RKO (cell line): ENCODE measurements at regions not wholly inside any gene's neighbourhood (a gene's known extent, or its start where the extent isn't known, plus 50 kb on each side); places are given as distances from the start of the nearest gene placed in this dataset.
"Not testable (repeated sequence)": the region's sequence is repeated elsewhere in the genome, so short reads cannot be mapped to it uniquely, and the experiment has no call there.

Experiments
- DNase-seq: peaks from one replicate; pipeline ENCODE4 v3.0.0-alpha.2; 2016; ENCODE audit warnings: low spot score

DNA sequence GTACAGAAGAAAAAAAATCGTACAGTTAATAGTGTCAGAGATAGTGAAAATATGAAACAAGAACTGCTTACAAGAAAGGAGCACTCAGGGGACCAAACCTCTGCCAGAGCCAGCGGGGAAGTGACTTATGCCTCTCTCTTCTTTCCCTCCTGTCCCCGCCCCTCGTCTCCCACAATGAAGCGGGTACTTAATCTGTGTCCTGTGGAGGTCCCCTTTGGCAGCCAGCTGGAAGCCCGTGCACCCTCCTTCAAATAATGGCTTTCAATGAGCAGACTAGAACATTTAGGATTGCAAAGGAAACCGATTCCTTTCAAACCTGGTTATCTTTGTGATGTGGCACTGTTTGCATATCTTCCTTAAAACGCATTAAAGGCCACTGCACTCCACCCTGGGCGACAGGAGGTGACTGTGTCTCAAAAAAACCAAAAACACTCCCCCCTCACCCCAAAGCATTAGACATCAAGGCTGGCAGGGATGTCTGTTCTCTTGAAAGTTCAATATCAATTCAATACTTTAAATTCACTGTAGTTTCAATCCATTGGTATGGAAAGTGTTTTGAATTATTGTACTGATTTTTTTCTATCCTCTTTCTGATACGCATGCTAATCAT, 51.7 kb downstream of the PPIAL4C start:
- not testable (repeated sequence) for DNase-seq

DNA sequence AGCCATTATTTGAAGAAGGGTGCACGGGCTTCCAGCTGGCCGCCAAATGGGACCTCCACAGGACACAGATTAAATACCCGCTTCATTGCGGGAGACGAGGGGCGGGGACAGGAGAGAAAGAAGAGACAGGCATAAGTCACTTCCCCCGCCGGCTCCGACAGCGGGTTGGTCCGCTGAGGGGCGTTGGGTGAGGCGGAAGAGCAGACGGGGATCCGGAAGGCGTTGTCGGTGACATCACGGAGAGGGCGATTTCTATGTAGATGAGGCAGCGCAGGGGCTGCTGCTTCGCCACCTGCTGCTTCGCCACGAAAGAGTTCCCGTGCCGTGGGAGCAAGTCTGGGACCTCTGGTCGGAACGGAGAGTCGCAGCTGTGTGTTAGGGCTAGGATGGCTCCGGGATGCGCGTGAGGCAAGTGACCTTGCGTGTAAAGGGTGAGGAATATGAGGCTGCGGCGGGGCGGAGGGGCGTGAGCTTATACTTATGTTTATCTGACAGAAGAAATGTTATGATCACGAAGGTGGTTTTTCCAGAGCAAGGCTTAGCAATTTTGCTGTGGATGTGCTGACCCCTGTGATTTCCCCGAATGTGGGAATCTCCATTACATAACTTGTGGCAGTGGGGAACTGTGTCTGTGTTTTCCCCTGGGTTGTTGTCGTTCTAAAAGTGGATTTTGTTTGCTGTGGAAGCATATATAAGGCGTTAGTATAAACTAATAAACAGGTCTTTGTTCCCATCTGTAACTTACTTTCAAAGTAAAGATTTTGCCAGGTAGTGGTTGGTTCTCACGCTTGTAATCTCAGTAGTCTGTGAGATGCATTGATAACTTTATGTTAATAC, 52.9 kb downstream of the PPIAL4C start:
- DNase-seq: peak; percentile 94

DNA sequence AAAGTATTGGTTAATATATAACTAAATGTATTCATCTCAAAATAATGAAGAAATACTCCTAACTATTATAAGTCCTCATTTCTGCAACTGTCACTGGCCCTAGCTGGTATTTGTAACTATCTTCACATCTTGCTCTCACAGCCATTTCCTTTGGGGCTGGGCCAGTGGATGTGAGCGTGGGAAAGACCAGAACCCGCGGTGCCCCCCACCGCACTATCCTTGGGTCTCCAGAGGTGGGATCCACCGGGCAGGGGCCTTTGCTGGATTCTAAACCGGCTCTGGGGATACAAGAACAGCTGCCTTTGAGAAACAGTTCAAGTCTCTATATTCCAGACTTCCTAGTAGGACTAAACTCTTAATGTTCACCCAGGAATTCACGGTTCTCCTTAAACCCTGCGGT, 54.8 kb downstream of the PPIAL4C start:
- not testable (repeated sequence) for DNase-seq

DNA sequence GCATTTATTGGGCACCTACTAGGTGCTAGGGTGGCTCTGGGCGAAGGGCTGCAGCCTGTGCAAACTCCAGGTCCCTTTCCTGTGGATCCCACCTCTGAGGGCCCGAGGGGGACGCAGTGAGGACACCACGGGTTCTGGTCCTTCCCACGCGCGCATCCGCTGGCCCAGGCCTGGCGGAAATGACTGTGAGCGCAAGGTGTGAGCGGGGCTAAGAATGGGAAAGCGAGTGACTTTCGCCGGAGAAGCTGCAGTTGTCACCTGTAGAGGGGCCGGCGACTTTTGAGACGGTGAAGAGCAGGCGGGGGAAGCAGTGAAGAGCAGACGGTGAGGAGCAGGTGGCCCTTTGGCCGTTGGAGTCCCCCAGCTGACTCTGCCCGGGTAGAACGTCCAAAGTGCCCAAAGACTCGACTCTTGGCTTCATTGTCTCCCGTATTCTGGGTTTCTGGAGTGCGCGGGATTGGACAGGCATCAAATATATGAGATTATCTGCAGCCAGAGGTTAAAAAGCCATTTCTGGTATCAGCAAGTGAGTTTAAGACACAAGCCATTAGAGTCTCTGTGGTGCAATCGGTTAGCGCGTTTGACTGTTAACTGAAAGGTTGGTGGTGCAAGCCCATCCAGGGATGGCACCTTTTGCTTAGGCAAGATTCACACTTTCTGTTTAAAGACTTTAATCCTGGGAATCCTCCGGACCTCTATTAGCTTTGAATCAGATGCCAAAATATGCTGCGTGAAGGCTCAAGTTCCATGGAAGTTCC, 55.4 kb downstream of the PPIAL4C start:
- not testable (repeated sequence) for DNase-seq

DNA sequence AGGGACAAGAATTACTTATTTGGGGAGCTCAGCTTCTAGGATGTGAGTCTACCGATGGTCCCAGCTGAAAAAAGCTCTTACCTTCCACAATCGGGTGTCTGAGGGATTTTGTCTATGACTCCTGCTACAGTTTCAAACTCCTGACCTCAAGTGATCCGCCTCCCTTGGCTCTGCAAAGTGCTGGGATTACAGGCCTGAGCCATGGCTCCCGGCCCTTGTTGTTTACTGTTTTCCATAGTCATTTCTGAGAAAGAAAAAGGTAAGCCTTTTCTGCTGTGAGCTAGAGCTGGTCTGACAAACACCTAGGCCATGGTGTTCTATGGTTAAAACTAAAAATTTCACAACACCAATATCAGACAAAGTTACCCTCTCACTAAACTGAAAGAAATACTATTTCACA, 57.5 kb downstream of the PPIAL4C start:
- not testable (repeated sequence) for DNase-seq

DNA sequence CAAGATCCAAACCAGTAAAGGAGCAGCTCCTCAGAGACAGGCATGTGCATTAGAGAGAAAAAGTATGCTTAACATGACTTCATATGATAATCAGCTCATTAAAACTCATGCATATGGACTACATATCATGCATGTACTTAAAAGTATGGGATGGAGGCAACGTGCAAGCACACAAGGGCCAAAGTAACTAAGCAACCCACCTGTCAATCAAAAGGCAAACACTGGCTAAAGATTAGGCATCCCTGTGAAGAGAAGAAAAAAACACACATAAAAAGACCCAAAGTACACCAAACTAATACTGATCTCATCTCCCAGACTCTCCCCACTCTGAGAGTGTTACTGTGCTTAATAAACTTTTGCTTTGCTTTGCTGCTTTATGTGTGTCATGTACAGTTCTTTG, 61.2 kb downstream of the PPIAL4C start:
- not testable (repeated sequence) for DNase-seq

DNA sequence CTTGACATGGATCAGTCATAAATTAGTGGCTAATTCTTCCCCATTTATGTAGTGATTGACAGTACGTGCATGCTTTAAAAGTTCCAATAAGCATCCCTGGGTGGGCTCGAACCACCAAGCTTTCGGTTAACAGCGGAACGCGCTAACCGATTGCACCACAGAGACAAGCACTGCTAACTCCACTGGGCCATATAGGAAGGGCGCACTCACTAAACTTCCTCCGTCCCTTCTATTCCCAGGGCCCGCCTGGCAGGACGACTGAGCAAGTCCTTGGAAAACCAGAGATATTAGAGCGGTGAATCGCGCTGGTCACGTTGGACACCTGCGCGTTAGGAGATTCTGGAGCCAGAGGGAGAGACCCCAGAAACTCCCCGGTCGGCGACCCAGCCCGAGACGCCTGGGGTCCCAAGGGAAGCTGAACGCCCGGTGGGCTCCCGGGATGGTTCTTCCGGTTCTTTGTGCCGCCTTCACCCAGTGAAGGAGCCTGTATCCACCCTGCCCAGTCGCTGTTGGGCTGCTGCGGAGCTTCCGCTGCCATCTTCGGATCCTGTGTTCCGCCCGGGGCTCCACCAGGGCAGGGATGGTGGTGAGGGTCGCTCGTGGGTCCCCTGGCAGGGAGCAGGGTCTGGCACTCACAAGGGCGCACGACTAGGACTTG, 62.8 kb downstream of the PPIAL4C start:
- DNase-seq: not testable (repeated sequence)

DNA sequence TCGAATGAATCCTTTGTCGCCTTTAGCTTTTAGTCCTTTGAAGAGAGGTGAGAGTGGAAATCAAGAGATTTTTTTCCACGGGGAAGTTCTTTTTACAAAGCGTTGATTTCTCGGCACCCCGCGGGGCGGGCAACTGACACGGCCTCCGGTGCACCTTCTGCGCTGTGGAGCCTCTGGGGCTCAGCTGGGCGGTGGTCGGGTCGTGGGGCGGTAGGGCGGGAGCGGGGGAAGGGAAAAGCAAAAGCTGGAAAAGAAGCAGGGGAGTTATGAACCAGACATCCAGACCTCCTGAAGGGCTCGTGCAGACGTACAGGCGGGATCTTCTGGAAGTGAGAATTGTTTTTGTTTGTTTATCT, 63.3 kb downstream of the PPIAL4C start:
- not testable (repeated sequence) for DNase-seq

DNA sequence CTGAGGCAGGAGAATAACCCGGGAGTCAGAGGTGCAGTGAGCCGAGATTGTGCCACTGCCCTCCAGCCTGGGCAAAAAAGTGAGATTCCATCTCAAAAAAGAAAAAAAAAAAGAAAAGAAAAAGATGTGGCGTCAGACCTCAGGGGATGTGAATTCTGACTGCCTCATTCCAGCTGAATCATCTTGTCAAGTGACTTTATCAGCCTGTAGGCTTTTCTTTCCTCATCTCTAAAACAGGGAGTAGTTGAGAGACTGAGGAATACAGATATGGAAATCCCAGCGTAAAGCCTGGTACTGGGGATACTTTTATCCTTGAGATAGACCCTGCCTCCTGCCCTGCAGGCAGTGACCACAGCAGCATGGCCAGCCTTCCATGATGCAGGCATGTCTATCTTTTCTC, 74.1 kb downstream of the PPIAL4C start:
- DNase-seq: not testable (repeated sequence)

DNA sequence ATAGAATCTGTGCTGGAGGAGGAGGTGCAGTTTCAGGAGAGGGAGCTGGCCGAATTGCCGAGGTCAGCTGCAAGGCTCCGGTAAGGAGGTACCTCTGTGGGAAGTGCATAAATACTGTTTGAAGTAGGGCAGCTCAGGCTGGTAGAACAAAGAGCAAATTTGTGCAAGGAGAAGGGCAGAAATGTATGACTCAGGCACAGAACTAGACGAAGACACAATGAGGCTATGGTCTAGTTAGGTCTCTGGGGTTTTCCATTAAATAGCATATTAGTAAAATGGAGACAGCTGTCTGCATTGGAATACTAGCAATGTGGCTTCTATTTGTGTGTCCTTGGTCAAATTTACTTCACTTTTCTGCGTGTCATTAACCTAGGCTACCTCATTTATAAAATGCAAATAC, 74.5 kb downstream of the PPIAL4C start:
- DNase-seq: not testable (repeated sequence)

DNA sequence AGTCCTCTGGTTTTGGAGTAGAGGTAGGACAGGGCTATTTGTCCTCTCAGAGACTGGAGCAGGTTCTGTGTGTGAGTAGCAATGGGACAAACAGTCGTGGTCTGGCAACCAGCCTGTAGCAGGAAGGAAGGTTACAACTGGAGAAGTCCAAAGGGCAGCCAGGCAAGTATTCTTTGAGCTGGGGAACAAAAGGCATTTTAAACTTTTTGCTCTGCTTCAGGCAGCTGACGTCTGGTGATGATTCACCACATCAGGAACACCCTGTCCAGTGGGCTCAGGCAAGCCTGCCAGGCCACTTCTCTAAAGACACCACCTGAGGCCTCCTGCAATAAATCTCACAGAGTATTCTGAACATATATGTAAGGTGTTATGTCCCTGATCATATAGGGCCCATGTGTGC, 81.0 kb downstream of the PPIAL4C start:
- not testable (repeated sequence) for DNase-seq

DNA sequence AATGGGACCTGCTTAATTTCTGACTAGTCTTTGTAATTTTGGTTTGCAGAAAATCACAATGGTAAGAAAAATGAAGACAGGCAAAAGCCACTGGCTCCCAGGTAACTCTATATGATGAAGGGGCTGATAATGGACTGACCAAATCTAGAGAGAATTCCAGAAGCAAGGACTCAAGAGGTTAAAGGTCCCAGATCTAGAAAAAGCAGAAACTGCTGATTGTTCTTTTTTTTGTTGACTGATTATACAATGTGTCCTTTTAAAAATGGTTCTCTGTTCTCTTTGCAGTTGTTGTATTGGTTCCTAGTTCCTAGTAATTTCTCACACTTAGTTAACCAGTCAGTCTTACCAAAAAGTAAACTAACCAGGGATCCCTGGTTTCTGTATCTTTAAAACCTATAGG, 81.4 kb downstream of the PPIAL4C start:
- DNase-seq: not testable (repeated sequence)

DNA sequence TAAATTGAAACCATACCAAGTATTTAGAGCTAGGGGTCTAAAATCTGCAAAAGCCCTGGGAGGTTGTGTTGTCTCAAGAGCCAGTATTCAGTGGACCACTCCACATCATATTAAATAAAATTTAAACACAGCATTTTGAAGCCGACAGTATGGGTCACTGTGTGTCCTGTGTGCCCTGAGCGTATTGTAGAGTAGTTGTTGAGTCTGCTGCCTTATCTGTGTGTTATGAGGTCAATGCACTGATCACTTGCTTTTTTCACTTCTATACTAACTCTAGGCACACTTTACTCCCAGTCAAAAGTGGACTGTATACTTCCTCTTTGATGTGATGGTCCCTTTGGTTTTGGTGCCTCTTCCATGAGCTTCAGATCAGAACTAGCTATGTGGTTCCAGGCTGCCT, 81.9 kb downstream of the PPIAL4C start:
- DNase-seq: not testable (repeated sequence)

DNA sequence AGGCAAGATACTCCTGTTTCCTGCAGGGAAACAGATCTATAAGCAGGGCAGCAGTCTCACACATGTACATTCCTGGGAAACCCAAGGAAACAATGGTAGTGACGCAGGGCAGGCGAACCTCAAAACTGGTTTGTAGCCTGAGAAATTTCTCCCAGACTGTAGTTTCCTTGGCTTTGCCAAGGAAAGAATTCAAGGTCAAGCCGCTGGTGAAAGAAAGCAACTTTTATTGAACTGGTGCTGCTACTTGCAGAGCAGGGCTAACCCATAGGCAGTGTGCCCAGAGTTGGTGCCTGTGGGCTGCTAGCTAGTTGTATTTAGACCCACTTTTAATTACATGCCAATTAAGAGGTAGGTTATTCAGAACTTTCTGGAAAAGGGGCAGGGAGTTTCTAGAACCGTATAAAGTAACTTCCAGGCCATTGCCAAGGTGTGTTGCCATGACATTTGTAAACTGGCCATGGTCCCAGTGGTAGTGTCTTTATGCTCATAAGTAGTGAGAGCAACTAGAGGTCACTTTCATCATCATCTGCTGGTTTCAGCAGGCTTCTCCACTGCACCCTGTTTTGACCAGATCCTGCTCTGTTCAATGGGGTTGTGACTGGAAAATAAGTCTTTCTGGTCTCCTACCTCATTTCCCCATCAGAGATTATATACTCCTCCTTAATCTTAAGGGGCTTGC, 89.7 kb downstream of the PPIAL4C start:
- DNase-seq: not testable (repeated sequence)

DNA sequence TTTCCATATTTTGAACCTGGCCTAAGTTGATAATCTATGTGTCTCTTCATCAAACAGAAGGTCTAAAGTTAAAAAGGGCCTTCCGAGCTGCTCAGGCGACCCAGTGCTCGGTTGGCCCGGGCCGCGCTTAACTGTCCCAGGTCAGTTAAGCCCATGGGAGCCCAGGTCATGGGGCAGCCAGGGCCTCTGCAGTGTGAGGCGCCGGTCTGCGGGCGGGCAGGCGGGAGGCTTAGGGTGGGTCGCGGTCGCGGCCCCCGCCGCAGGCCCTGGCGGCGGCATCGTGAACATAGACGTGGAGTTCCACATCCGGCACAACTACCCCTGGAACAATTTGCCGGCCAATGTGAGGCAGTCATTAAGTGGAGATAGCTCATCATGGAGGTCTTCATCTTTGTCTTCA, 91.3 kb downstream of the PPIAL4C start:
- DNase-seq: not testable (repeated sequence)

DNA sequence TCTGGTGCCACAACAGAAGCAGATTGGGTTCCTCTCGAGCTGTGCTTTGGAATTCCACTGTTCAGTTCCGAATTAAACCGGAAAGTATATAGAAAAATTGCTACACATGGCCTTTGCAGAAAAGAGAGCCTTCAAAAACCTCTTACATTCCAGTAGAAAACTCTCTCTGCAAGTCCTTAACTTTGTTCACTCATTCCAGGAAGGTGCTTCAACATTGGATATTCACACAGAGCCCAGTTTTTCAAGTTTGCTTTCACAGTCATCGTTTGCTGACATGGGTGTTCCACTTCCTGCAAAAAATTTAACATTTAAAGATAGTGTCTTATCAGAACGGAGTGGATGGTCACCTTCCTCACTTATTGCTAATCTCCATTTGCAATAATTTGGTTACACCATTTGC, 93.7 kb downstream of the PPIAL4C start:
- DNase-seq: not testable (repeated sequence)

DNA sequence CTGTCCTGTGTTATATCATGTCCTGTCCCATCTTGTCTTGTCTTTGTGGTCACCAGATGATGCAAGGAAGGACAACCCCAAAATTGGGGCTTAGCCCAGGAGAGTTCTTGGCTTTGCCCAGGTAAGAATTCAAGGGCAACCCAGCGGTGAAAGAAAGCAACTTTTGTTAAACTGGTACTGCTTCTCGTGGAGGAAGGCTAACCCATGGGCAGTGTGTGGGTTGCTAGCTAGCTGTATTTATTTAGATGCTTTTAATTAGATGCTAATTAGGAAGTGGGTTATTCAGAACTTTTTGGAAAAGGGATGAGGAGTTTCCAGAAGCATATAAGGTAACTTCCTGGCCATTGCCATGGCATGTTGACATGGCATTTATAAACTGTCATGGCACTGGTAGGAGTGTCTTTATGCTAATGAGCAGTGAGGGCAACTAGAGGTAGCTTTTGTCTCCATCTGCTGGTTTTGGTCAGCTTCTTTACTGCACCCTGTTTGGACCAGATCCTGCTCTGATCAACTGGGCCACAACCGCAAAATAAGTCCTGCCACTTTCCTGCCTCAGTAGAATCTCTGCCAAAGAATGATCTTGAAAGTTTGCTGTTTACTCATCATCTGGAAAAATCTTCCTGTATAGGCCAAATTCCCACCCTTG, 95.8 kb upstream of the FCGR1A start:
- DNase-seq: not testable (repeated sequence)

DNA sequence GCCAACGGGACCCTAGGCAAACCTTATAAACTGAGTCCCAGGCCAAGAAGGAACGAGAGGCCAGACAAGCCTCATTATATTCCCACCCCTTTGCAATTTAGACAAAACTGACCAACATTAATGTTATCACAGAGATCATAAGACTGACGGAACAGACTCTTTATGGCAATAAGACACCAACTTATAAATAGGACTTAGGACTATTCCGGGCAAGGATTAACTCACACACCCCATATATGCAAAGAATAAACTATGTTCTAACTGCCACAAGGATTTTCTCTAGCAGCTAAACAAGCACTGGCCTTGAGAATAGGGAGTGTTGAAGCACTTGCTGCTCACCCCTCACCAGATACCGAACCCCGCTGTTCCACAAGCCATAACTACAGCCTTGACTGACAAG, 91.1 kb upstream of the FCGR1A start:
- not testable (repeated sequence) for DNase-seq

DNA sequence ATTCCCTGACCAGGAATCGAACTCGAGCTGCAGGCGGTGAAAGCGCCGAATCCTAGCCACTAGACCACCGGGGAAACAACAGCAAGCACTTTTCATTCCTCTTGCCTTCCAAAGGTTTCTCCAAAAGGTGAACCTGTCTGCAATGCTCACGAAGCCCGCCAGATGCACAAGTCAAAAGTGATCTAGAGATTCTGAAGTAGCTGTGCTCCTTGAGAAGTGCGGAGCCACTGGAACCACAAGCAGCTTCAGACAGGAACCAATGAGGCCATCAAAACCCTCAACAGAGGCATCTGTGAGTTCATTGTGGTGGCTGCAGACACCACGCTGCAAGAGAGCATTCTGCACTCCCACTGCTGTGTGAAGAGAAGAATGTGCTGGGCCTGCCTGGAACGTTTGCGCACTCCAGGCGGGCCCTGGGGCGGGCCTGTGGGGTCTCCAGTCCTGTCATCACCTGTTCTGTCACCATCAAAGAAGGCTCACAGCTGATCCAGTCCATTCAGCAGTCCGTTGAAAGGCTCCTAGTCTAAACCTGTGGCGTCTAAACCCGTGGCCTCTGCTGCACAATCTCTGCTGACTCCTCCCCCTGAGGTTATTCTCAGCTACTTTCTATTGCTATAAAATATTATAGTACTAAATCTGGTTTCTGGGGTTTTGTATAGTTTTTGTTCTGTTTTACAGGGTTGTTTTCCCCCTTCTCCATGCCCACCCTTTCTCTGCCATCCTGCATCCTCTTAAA, 89.5 kb upstream of the FCGR1A start:
- not testable (repeated sequence) for DNase-seq

DNA sequence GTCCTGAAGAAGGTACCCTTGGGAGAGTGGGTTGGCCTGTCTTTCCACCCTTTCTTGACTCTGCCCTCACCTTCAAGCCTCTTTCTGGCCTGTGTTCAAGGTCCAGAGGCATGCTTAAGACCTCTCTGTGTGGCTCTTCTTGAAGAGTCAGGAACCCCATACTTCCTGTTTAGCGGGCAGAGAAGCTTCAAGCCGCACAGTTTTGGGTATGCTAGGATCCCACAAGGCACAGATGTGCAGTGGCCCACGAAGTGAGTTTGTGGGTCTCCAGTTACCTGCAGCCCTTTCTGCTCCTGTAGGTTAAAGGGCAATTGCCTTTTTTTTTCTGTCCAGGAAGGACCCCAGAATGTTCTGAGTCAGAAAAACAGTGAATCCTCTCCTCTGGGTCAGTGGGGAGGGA, 87.4 kb upstream of the FCGR1A start:
- not testable (repeated sequence) for DNase-seq
